Loucy (cell line): ENCODE measurements at regions not wholly inside any gene's neighbourhood (a gene's known extent, or its start where the extent isn't known, plus 50 kb on each side); places are given as distances from the start of the nearest gene placed in this dataset.
A peak's percentile ranks its signal among the peaks of the same experiment; 100 is the strongest.

Experiments
- H2AFZ ChIP-seq: fragments of 200-600 bp; sonication (generic); 2 replicates; pipeline ENCODE4 v1.6.0; 2016; ENCODE audit warnings: antibody characterized with exemption, mild to moderate bottlenecking, low read length, moderate library complexity
- H3F3A ChIP-seq: fragments of 200-600 bp; 2 replicates; pipeline ENCODE4 v1.6.0; 2016; ENCODE audit warnings: antibody characterized with exemption, low read depth, mild to moderate bottlenecking
- H3K27me3 ChIP-seq: fragments of 200-600 bp; sonication (generic); 2 replicates; pipeline ENCODE4 v1.6.1; 2014; ENCODE audit warnings: low read length, mild to moderate bottlenecking; ENCODE audit not compliant: insufficient read depth, poor library complexity, severe bottlenecking
- H3K36me3 ChIP-seq: fragments of 200-600 bp; sonication (generic); 2 replicates; pipeline ENCODE4 v1.6.1; 2016; ENCODE audit warnings: low read length; ENCODE audit not compliant: insufficient read depth
- H3K4me1 ChIP-seq: fragments of 200-600 bp; sonication (generic); 2 replicates; pipeline ENCODE4 v1.5.1; 2014; ENCODE audit warnings: low read length, mild to moderate bottlenecking; ENCODE audit not compliant: insufficient read depth, poor library complexity, severe bottlenecking
- H3K4me2 ChIP-seq: fragments of 200-600 bp; sonication (generic); 2 replicates; pipeline ENCODE4 v1.6.0; 2014; ENCODE audit warnings: antibody characterized with exemption, low read length, low read depth, mild to moderate bottlenecking; ENCODE audit not compliant: poor library complexity, severe bottlenecking
- H3K4me3 ChIP-seq: fragments of 200-600 bp; sonication (generic); 2 replicates; pipeline ENCODE4 v1.5.1; 2014; ENCODE audit warnings: low read length, mild to moderate bottlenecking, mixed read lengths; ENCODE audit not compliant: poor library complexity, severe bottlenecking
- H3K79me2 ChIP-seq: fragments of 200-600 bp; sonication (generic); 2 replicates; pipeline ENCODE4 v1.6.1; 2014; ENCODE audit warnings: low read length; ENCODE audit not compliant: insufficient read depth
- H3K9ac ChIP-seq: fragments of 200-600 bp; sonication (generic); 2 replicates; pipeline ENCODE4 v1.6.0; 2014; ENCODE audit warnings: mild to moderate bottlenecking, low read depth, low read length, moderate library complexity; ENCODE audit not compliant: poor library complexity, severe bottlenecking
- H3K9me2 ChIP-seq: fragments of 200-600 bp; sonication (generic); replicated peaks from 2 replicates; pipeline ENCODE4 v1.6.1; 2016; ENCODE audit warnings: low read depth, low read length, mixed read lengths
- H3K9me3 ChIP-seq: fragments of 200-600 bp; sonication (generic); 2 replicates; pipeline ENCODE4 v1.6.1; 2014; ENCODE audit warnings: mild to moderate bottlenecking, antibody characterized with exemption, low read length, low read depth; ENCODE audit not compliant: insufficient read depth
- H4K20me1 ChIP-seq: fragments of 200-600 bp; sonication (generic); 2 replicates; pipeline ENCODE4 v1.6.0; 2014; ENCODE audit warnings: antibody characterized with exemption, low read length, mild to moderate bottlenecking; ENCODE audit not compliant: insufficient read depth, poor library complexity, severe bottlenecking
- CTCF ChIP-seq: fragments of 200-600 bp; sonication (generic); conservative IDR thresholded peaks from 2 replicates; pipeline ENCODE4 v1.5.1; 2014; ENCODE audit warnings: mild to moderate bottlenecking, antibody characterized with exemption, low read length
- EZH2phosphoT487 ChIP-seq: fragments of 200-600 bp; IDR thresholded peaks from 2 replicates; pipeline ENCODE4 v1.6.1; 2018; ENCODE audit warnings: antibody characterized with exemption, mild to moderate bottlenecking, moderate library complexity, borderline replicate concordance

GRCh38 chr2:166568409-166568808 is 74.4 kb upstream of the SCN7A start:
- Histone ChIP-seq H3K36me3 (no peaks in the 10 kb centered on the region), H2AFZ (no peak overlapping the region), H3K27me3 (no peaks in the 10 kb centered on the region), H3K4me2 (peak overlapping the region; percentile 42), H3K4me3 (peak overlapping the region; percentile 13), H4K20me1 (no peaks in the 10 kb centered on the region), H3K4me1 (peaks cover 31% of the 10 kb centered on the region), H3K79me2 (no peaks in the 10 kb centered on the region), H3K9me2 (no peaks in the 10 kb centered on the region), H3K9me3 (no peaks in the 10 kb centered on the region), H3K9ac (no peak overlapping the region), H3F3A (peaks cover 5% of the 10 kb centered on the region; the same call in 1 of the 2 replicates)
- no peak for TF ChIP-seq CTCF

- Histone ChIP-seq H3K9ac (no peak overlapping the region), H3F3A (peaks cover 5% of the 10 kb centered on the region; the same call in 1 of the 2 replicates), H3K4me3 (no peak overlapping the region), H3K9me3 (no peaks in the 10 kb centered on the region), H3K79me2 (no peaks in the 10 kb centered on the region), H4K20me1 (no peaks in the 10 kb centered on the region), H3K4me1 (peaks cover 27% of the 10 kb centered on the region), H2AFZ (no peak overlapping the region), H3K4me2 (no peak overlapping the region), H3K36me3 (no peaks in the 10 kb centered on the region), H3K27me3 (no peaks in the 10 kb centered on the region), H3K9me2 (no peaks in the 10 kb centered on the region)
- TF ChIP-seq CTCF (no peak), EZH2phosphoT487 (no peak)
These were observed 71.5 kb upstream of the SCN7A start for GRCh38 chr2:166565501-166565900.

GRCh38 chr2:166563894-166564293 is 69.8 kb upstream of the SCN7A start:
- no peak for TF ChIP-seq EZH2phosphoT487
- no peak for TF ChIP-seq CTCF

More at GRCh38 chr2:166563894-166564293, 69.8 kb upstream of the SCN7A start:
- Histone ChIP-seq H3K9me2 (no peaks in the 10 kb centered on the region), H3K9me3 (no peaks in the 10 kb centered on the region), H3K4me3 (no peak overlapping the region), H4K20me1 (no peaks in the 10 kb centered on the region), H3K4me2 (no peak overlapping the region), H3K27me3 (no peaks in the 10 kb centered on the region), H3K79me2 (no peaks in the 10 kb centered on the region), H3F3A (peaks cover 5% of the 10 kb centered on the region; the same call in 1 of the 2 replicates), H3K9ac (no peak overlapping the region), H3K4me1 (peaks cover 24% of the 10 kb centered on the region), H3K36me3 (no peaks in the 10 kb centered on the region), H2AFZ (no peak overlapping the region)
